Adipose tissue (tissue), 3 donors: ENCODE measurements at regions not wholly inside any gene's neighbourhood (a gene's known extent, or its start where the extent isn't known, plus 50 kb on each side); places are given as distances from the start of the nearest gene placed in this dataset.

Experiments used
- H3K27ac ChIP-seq: one replicate; pipeline ENCODE4 v1.5.1; 2013; ENCODE audit warnings: low read depth, low read length
- WGBS, 3 donors: extraction: QIAGEN DNeasy Blood & Tissue Kit; methylation state at CpG; one replicate each; pipeline ENCODE4 v1.1.7; 2013; 5-methylcytosine and 5-hydroxymethylcytosine counted together
- donor health status: healthy with polysubstance abuse.
- donor health status: Bipolar disorder and iron deficiency.
- donor health status: healthy.

GRCh38 chr2:118791483-118791882, 56.0 kb downstream of the EN1 start:
- H3K27ac ChIP-seq, result no peak overlapping the region

- no peak overlapping the region for H3K27ac ChIP-seq
- 37 to 63% (median 41%) methylated on average over 7 of the region's 7 CpGs for WGBS, 3 donors
Measured at GRCh38 chr2:118786746-118787145, 60.7 kb downstream of the EN1 start.

- 79 to 83% (median 80%) methylated on average over 6 of the region's 6 CpGs for WGBS, 3 donors
Measured at GRCh38 chr2:118784860-118785259, 62.6 kb downstream of the EN1 start.

GRCh38 chr2:118779362-118779761, 68.1 kb downstream of the EN1 start:
- 61 to 72% (median 63%) methylated on average over 1 of the region's 1 CpG for WGBS, 3 donors
- no peak overlapping the region for H3K27ac ChIP-seq

More at GRCh38 chr2:118784860-118785259, 62.6 kb downstream of the EN1 start:
- H3K27ac ChIP-seq, result no peak overlapping the region

GRCh38 chr2:118774458-118775133, 72.9 kb downstream of the EN1 start:
- WGBS, 3 donors, result 1% methylated on average over 45 of the region's 45 CpGs
- no peak overlapping the region for H3K27ac ChIP-seq

GRCh38 chr2:118773826-118774225, 73.6 kb downstream of the EN1 start:
- no peak overlapping the region for H3K27ac ChIP-seq
- WGBS, 3 donors, result 50 to 61% (median 58%) methylated on average over 7 of the region's 7 CpGs

GRCh38 chr2:118772487-118773200, 74.8 kb downstream of the EN1 start:
- 87 to 88% (median 87%) methylated on average over 21 to 22 of the region's 22 CpGs for whole genome bisulfite sequencing, 3 donors
- no peak overlapping the region for H3K27ac ChIP-seq

- H3K27ac ChIP-seq, result no peak overlapping the region
- WGBS, 3 donors, result 45 to 90% (median 79%) methylated on average over 6 of the region's 6 CpGs
Measured at GRCh38 chr2:118769707-118770400, 77.6 kb downstream of the EN1 start.

GRCh38 chr2:118766871-118767270, 80.6 kb downstream of the EN1 start:
- no peak overlapping the region for H3K27ac ChIP-seq
- 42 to 60% (median 50%) methylated on average over 6 of the region's 6 CpGs for WGBS, 3 donors

- WGBS, 3 donors, result 71 to 77% (median 77%) methylated on average over 4 of the region's 4 CpGs
Measured at GRCh38 chr2:118764855-118765254, 82.6 kb downstream of the EN1 start.

GRCh38 chr2:118763797-118764196, 83.7 kb downstream of the EN1 start:
- 24 to 48% (median 37%) methylated on average over 12 of the region's 12 CpGs for WGBS, 3 donors
- no peak overlapping the region for H3K27ac ChIP-seq

More at GRCh38 chr2:118764855-118765254, 82.6 kb downstream of the EN1 start:
- H3K27ac ChIP-seq, result no peak overlapping the region

GRCh38 chr2:118762290-118762689, 85.2 kb downstream of the EN1 start:
- WGBS, 3 donors, result 79 to 93% (median 89%) methylated on average over 3 of the region's 3 CpGs
- no peak overlapping the region for H3K27ac ChIP-seq

GRCh38 chr2:118761771-118762170, 85.7 kb downstream of the EN1 start:
- no peak overlapping the region for H3K27ac ChIP-seq
- WGBS, 3 donors, result 63 to 73% (median 71%) methylated on average over 6 of the region's 6 CpGs

- H3K27ac ChIP-seq, result no peak overlapping the region
- WGBS, 3 donors, result 41 to 48% (median 42%) methylated on average over 2 of the region's 2 CpGs
Measured at GRCh38 chr2:118755901-118756300, 91.5 kb downstream of the EN1 start.

GRCh38 chr2:118755384-118755783, 92.1 kb downstream of the EN1 start:
- WGBS, 3 donors, result 24 to 71% (median 65%) methylated on average over 2 of the region's 2 CpGs
- no peak overlapping the region for H3K27ac ChIP-seq

- 72 to 85% (median 81%) methylated on average over 15 to 16 of the region's 16 CpGs for WGBS, 3 donors
- no peak overlapping the region for H3K27ac ChIP-seq
Measured at GRCh38 chr2:118752762-118753429, 94.6 kb downstream of the EN1 start.

GRCh38 chr2:118750959-118751565, 96.4 kb downstream of the EN1 start:
- WGBS, 3 donors, result 58 to 60% (median 58%) methylated on average over 3 of the region's 3 CpGs

GRCh38 chr2:118748245-118748885, 99.1 kb downstream of the EN1 start:
- 65 to 81% (median 71%) methylated on average over 3 of the region's 3 CpGs for WGBS, 3 donors
- no peak overlapping the region for H3K27ac ChIP-seq

More at GRCh38 chr2:118750959-118751565, 96.4 kb downstream of the EN1 start:
- no peak overlapping the region for H3K27ac ChIP-seq
